H9 (cell line): ENCODE measurements at regions not wholly inside any gene's neighbourhood (a gene's known extent, or its start where the extent isn't known, plus 50 kb on each side); places are given as distances from the start of the nearest gene placed in this dataset.

ENCODE experiments used
- DNase-seq: peaks from one replicate; pipeline ENCODE4 v3.0.0-alpha.2; 2017
- H2AFZ ChIP-seq: one replicate; pipeline ENCODE4 v1.6.1; 2013; ENCODE audit warnings: mild to moderate bottlenecking, low read length, control low read depth, moderate library complexity
- H2AK5ac ChIP-seq: 2 replicates; pipeline ENCODE4 v1.6.1; 2013; ENCODE audit warnings: low read length, control low read depth, mixed read lengths; ENCODE audit not compliant: insufficient read length
- H2BK120ac ChIP-seq: one replicate; pipeline ENCODE4 v1.6.1; 2013; ENCODE audit warnings: low read depth, mild to moderate bottlenecking, low read length, control low read depth, inconsistent platforms; ENCODE audit not compliant: poor library complexity, severe bottlenecking
- H2BK12ac ChIP-seq: 2 replicates; pipeline ENCODE4 v1.6.1; 2013; ENCODE audit warnings: low read length, control low read depth, mixed read lengths, low read depth; ENCODE audit not compliant: insufficient read length
- H2BK15ac ChIP-seq: 2 replicates; pipeline ENCODE4 v1.6.1; 2013; ENCODE audit warnings: low read depth, low read length, control low read depth
- H2BK20ac ChIP-seq: one replicate; pipeline ENCODE4 v1.6.1; 2013; ENCODE audit warnings: low read depth, mild to moderate bottlenecking, low read length, control low read depth, inconsistent platforms; ENCODE audit not compliant: poor library complexity, severe bottlenecking
- H2BK5ac ChIP-seq: 2 replicates; pipeline ENCODE4 v1.6.1; 2013; ENCODE audit warnings: low read length, control low read depth, mixed read lengths; ENCODE audit not compliant: insufficient read length
- H3K14ac ChIP-seq: 2 replicates; pipeline ENCODE4 v1.6.1; 2013; ENCODE audit warnings: low read length, control low read depth; ENCODE audit not compliant: insufficient read depth
- H3K18ac ChIP-seq: 2 replicates; pipeline ENCODE4 v1.6.1; 2013; ENCODE audit warnings: low read depth, mild to moderate bottlenecking, mixed read lengths, low read length, control low read depth; ENCODE audit not compliant: insufficient read length
- H3K23ac ChIP-seq: 2 replicates; pipeline ENCODE4 v1.6.1; 2013; ENCODE audit warnings: low read length, control low read depth, mixed read lengths, low read depth; ENCODE audit not compliant: insufficient read length
- H3K23me2 ChIP-seq: 2 replicates; pipeline ENCODE4 v1.6.1; 2013; ENCODE audit warnings: low read depth, mild to moderate bottlenecking, mixed read lengths, low read length, control low read depth; ENCODE audit not compliant: insufficient read length, poor library complexity, severe bottlenecking
- H3K27ac ChIP-seq: 2 replicates; pipeline ENCODE4 v1.5.1; 2013; ENCODE audit warnings: low read length, control low read depth, mixed read lengths, low read depth; ENCODE audit not compliant: insufficient read length
- H3K27me3 ChIP-seq: 2 replicates; pipeline ENCODE4 v1.6.1; 2013; ENCODE audit warnings: low read length, control low read depth, inconsistent platforms; ENCODE audit not compliant: insufficient read depth
- H3K4ac ChIP-seq: 2 replicates; pipeline ENCODE4 v1.6.1; 2013; ENCODE audit warnings: low read depth, mild to moderate bottlenecking, control low read depth, inconsistent platforms, low read length, moderate library complexity
- H3K4me1 ChIP-seq: 2 replicates; pipeline ENCODE4 v1.6.1; 2013; ENCODE audit warnings: low read length, control low read depth, inconsistent platforms; ENCODE audit not compliant: insufficient read depth
- H3K4me2 ChIP-seq: 2 replicates; pipeline ENCODE4 v1.6.1; 2013; ENCODE audit warnings: low read length, control low read depth, mixed read lengths; ENCODE audit not compliant: insufficient read length, insufficient read depth
- H3K56ac ChIP-seq: 2 replicates; pipeline ENCODE4 v1.6.1; 2013; ENCODE audit warnings: low read depth, mild to moderate bottlenecking, mixed read lengths, low read length, control low read depth; ENCODE audit not compliant: insufficient read length
- H3K79me1 ChIP-seq: 2 replicates; pipeline ENCODE4 v1.6.1; 2013; ENCODE audit warnings: low read depth, mild to moderate bottlenecking, moderate library complexity, low read length, control low read depth, inconsistent platforms; ENCODE audit not compliant: insufficient read depth, poor library complexity, severe bottlenecking
- H3K79me2 ChIP-seq: 2 replicates; pipeline ENCODE4 v1.6.1; 2013; ENCODE audit warnings: low read length, control low read depth, inconsistent platforms; ENCODE audit not compliant: insufficient read depth
- H3K9ac ChIP-seq: 2 replicates; pipeline ENCODE4 v1.6.1; 2013; ENCODE audit warnings: low read length, control low read depth, mixed read lengths; ENCODE audit not compliant: insufficient read length; ENCODE audit errors: extremely low read depth
- H3K9me3 ChIP-seq: one replicate; pipeline ENCODE4 v1.6.1; 2013; ENCODE audit warnings: low read depth, low read length, inconsistent platforms; ENCODE audit not compliant: control insufficient read depth
- H3T11ph ChIP-seq: one replicate; pipeline ENCODE4 v1.6.1; 2013; ENCODE audit warnings: mild to moderate bottlenecking, low read length, control low read depth, inconsistent platforms
- H4K20me1 ChIP-seq: one replicate; pipeline ENCODE4 v1.6.1; 2013; ENCODE audit not compliant: control insufficient read depth, insufficient read length, insufficient read depth
- H4K5ac ChIP-seq: 2 replicates; pipeline ENCODE4 v1.6.1; 2013; ENCODE audit warnings: low read depth, mild to moderate bottlenecking, mixed read lengths, low read length, control low read depth; ENCODE audit not compliant: insufficient read length
- H4K8ac ChIP-seq: replicated peaks from 2 replicates; pipeline ENCODE4 v1.6.1; 2013; ENCODE audit warnings: low read length, control low read depth, mixed read lengths, low read depth; ENCODE audit not compliant: insufficient read length
- H4K91ac ChIP-seq: 2 replicates; pipeline ENCODE4 v1.6.1; 2013; ENCODE audit warnings: low read depth, mild to moderate bottlenecking, moderate library complexity, mixed read lengths, low read length, control low read depth; ENCODE audit not compliant: insufficient read length
- H3K27ac Mint-ChIP-seq, 3 experiments: 2 replicates in 2 of 3; 3 replicates in 1 of 3; pipeline ENCODE4 v1.8.0; 2020 to 2021; ENCODE audit warnings: mixed read lengths in 3 of 3, mild to moderate bottlenecking in 1 of 3, moderate library complexity in 1 of 3
- H3K27me3 Mint-ChIP-seq: 2 replicates; pipeline ENCODE4 v1.8.0; 2021; ENCODE audit warnings: low read depth, mild to moderate bottlenecking, moderate library complexity, mixed read lengths
- H3K36me3 Mint-ChIP-seq, 3 experiments: 2 replicates in 2 of 3; 3 replicates in 1 of 3; pipeline ENCODE4 v1.8.0; 2020 to 2021; ENCODE audit warnings: low read depth in 3 of 3, mixed read lengths in 3 of 3; ENCODE audit not compliant: insufficient read depth in 1 of 3
- H3K4me1 Mint-ChIP-seq, 2 experiments: 2 replicates each; pipeline ENCODE4 v1.8.0; 2020; ENCODE audit warnings: mixed read lengths in 2 of 2
- H3K4me3 Mint-ChIP-seq, 2 experiments: 2 replicates in 1 of 2; 3 replicates in 1 of 2; pipeline ENCODE4 v1.8.0; 2020 to 2021; ENCODE audit warnings: mild to moderate bottlenecking in 2 of 2, mixed read lengths in 2 of 2, moderate library complexity in 1 of 2
- H3K9me3 Mint-ChIP-seq, 2 experiments: 2 replicates in 1 of 2; 3 replicates in 1 of 2; pipeline ENCODE4 v1.8.0; 2020; ENCODE audit warnings: mild to moderate bottlenecking in 2 of 2, mixed read lengths in 2 of 2, moderate library complexity in 1 of 2
- CTCF ChIP-seq: fragments of 200-600 bp; sonication (generic); conservative IDR thresholded peaks from 3 replicates; pipeline ENCODE4 v1.8.0; 2021; ENCODE audit warnings: antibody characterized with exemption, mild to moderate bottlenecking
- WGBS: extraction: QIAGEN DNeasy Blood & Tissue Kit; methylation state at CpG from one replicate; pipeline ENCODE4 v1.1.7; 2013; ENCODE audit warnings: missing lambda C conversion rate, low lambda C conversion rate, mixed read lengths; ENCODE audit not compliant: insufficient read length; ENCODE audit errors: extremely low coverage; 5-methylcytosine and 5-hydroxymethylcytosine counted together

- Mint-ChIP-seq H3K4me1 (peaks cover 11 to 17% of the 10 kb centered on the region in 2 experiments), H3K27me3 (no peaks in the 10 kb centered on the region), H3K27ac (no peak overlapping the region; a peak in 1 of 7 replicates), H3K36me3 (no peaks in the 10 kb centered on the region), H3K4me3 (no peak overlapping the region), H3K9me3 (no peaks in the 10 kb centered on the region)
- no peak overlapping the region for H2AFZ ChIP-seq
- no peak overlapping the region for H2BK20ac ChIP-seq
- H3K4ac ChIP-seq, result no peak overlapping the region
- H4K8ac ChIP-seq, result no peak overlapping the region
- H3K79me1 ChIP-seq, result no peaks in the 10 kb centered on the region
- no peak overlapping the region for H4K5ac ChIP-seq
- no peak overlapping the region for H3K4me2 ChIP-seq
- no peak overlapping the region for H3K27ac ChIP-seq
- no peaks in the 10 kb centered on the region for H3K27me3 ChIP-seq
- no peak overlapping the region for H3K14ac ChIP-seq
- H3K56ac ChIP-seq, result no peak overlapping the region
- DNase-seq, result no peak
- no peak overlapping the region for H2BK12ac ChIP-seq
- H2BK120ac ChIP-seq, result no peak overlapping the region
- H3K79me2 ChIP-seq, result no peaks in the 10 kb centered on the region
- H2BK5ac ChIP-seq, result no peak overlapping the region
- H2AK5ac ChIP-seq, result no peak overlapping the region
- no peak overlapping the region for H2BK15ac ChIP-seq
- no peaks in the 10 kb centered on the region for H3K9me3 ChIP-seq
- no CpG with 5 or more reads among the region's 11 CpGs for WGBS
- H3K23ac ChIP-seq, result no peak overlapping the region
- no peaks in the 10 kb centered on the region; the same call in 1 of the 2 replicates for H3K4me1 ChIP-seq
- no peak overlapping the region for H4K91ac ChIP-seq
- no peaks in the 10 kb centered on the region for H4K20me1 ChIP-seq
- H3K18ac ChIP-seq, result no peak overlapping the region
- TF ChIP-seq CTCF, result no peak
- no peak overlapping the region for H3K9ac ChIP-seq
- H3T11ph ChIP-seq, result no peak overlapping the region
- no peaks in the 10 kb centered on the region for H3K23me2 ChIP-seq
These were observed 150.0 kb downstream of the KLF12 start for GRCh38 chr13:73984201-73984600.
